NCI-H187 (cell line): ENCODE measurements at regions not wholly inside any gene's neighbourhood (a gene's known extent, or its start where the extent isn't known, plus 50 kb on each side); places are given as distances from the start of the nearest gene placed in this dataset.
"Not testable (repeated sequence)": the region's sequence is repeated elsewhere in the genome, so short reads cannot be mapped to it uniquely, and the experiment has no call there.

Experiments
- DNase-seq, 2 experiments: peaks; one replicate each; lab custom pipeline; 2025; lab: John Stamatoyannopoulos, UW

GRCh38 chr2:11995456-11995855 is 249.0 kb downstream of the LPIN1 start:
- DNase-seq, result no peak

GRCh38 chr2:11996618-11997017 is 250.2 kb downstream of the LPIN1 start:
- no peak for DNase-seq

GRCh38 chr2:11997142-11997541 is 250.7 kb downstream of the LPIN1 start:
- DNase-seq, result no peak

- DNase-seq, result no peak
These were observed 251.8 kb downstream of the LPIN1 start for GRCh38 chr2:11998218-11998617.

GRCh38 chr2:11998626-11999378 is 252.4 kb downstream of the LPIN1 start:
- DNase-seq, result no peak

GRCh38 chr2:12001621-12002020 is 255.2 kb downstream of the LPIN1 start:
- DNase-seq, result no peak

GRCh38 chr2:12002215-12002614 is 255.8 kb downstream of the LPIN1 start:
- no peak for DNase-seq

GRCh38 chr2:12004713-12005112 is 258.3 kb downstream of the LPIN1 start:
- no peak for DNase-seq

GRCh38 chr2:12005886-12006681 is 259.7 kb downstream of the LPIN1 start:
- DNase-seq, result no peak

GRCh38 chr2:12006850-12007249 is 260.4 kb downstream of the LPIN1 start:
- no peak for DNase-seq

- no peak for DNase-seq
These were observed 260.9 kb downstream of the LPIN1 start for GRCh38 chr2:12007282-12007681.

GRCh38 chr2:12008425-12009061 is 262.1 kb downstream of the LPIN1 start:
- no peak for DNase-seq

- no peak for DNase-seq
These were observed 263.0 kb downstream of the LPIN1 start for GRCh38 chr2:12009323-12009905.

- DNase-seq, result no peak
These were observed 263.6 kb downstream of the LPIN1 start for GRCh38 chr2:12010059-12010458.

GRCh38 chr2:12010779-12011178 is 264.3 kb downstream of the LPIN1 start:
- DNase-seq, result no peak

GRCh38 chr2:12014088-12014960 is 267.9 kb downstream of the LPIN1 start:
- DNase-seq, result peak in 1 of 2 experiments; percentile 24

- DNase-seq, result no peak
These were observed 271.2 kb downstream of the LPIN1 start for GRCh38 chr2:12017499-12018157.

- DNase-seq, result not testable (repeated sequence)
These were observed 272.3 kb downstream of the LPIN1 start for GRCh38 chr2:12018726-12019125.

GRCh38 chr2:12020833-12021469 is 274.5 kb downstream of the LPIN1 start:
- DNase-seq, result no peak

- DNase-seq, result not testable (repeated sequence)
These were observed 277.9 kb downstream of the LPIN1 start for GRCh38 chr2:12024197-12024907.
